Suprapubic skin (tissue), 4 donors: ENCODE measurements at regions not wholly inside any gene's neighbourhood (a gene's known extent, or its start where the extent isn't known, plus 50 kb on each side); places are given as distances from the start of the nearest gene placed in this dataset.

Source experiments
- DNase-seq, 2 donors: peaks; one replicate each; pipeline ENCODE4 v3.0.0-alpha.2; 2019; ENCODE audit warnings: low spot score in 2 of 2
- H3K27ac ChIP-seq: fragments of 200-600 bp; sonication (generic); one replicate; pipeline ENCODE4 v1.5.1; 2019
- H3K27me3 ChIP-seq: fragments of 200-600 bp; sonication (generic); one replicate; pipeline ENCODE4 v1.5.1; 2019
- H3K36me3 ChIP-seq: fragments of 200-600 bp; sonication (generic); one replicate; pipeline ENCODE4 v1.5.1; 2019
- H3K4me1 ChIP-seq: fragments of 200-600 bp; sonication (generic); one replicate; pipeline ENCODE4 v1.5.1; 2019
- H3K4me3 ChIP-seq: fragments of 200-600 bp; sonication (generic); one replicate; pipeline ENCODE4 v1.5.1; 2019; ENCODE audit warnings: mild to moderate bottlenecking
- H3K9me3 ChIP-seq: fragments of 200-600 bp; sonication (generic); one replicate; pipeline ENCODE4 v1.5.1; 2019
- CTCF ChIP-seq, 2 donors: fragments of 200-600 bp in 1 of 2; fragments of 450-650 bp in 1 of 2; sonication (generic) in 1 of 2; IDR thresholded peaks; one replicate each; pipeline ENCODE4 v1.5.1; 2016 to 2019; ENCODE audit warnings: antibody characterized with exemption in 2 of 2, mild to moderate bottlenecking in 1 of 2, moderate library complexity in 1 of 2
- EP300 ChIP-seq: sonication (generic); formaldehyde crosslinking; IDR thresholded peaks from one replicate; pipeline ENCODE4 v1.6.1; 2017; ENCODE audit warnings: antibody characterized with exemption
- POLR2A ChIP-seq, 2 donors: fragments of 450-650 bp; IDR thresholded peaks; one replicate each; pipeline ENCODE4 v1.6.1; 2017; ENCODE audit warnings: antibody characterized with exemption in 2 of 2, mild to moderate bottlenecking in 2 of 2, moderate library complexity in 2 of 2
- POLR2AphosphoS5 ChIP-seq, 3 donors: sonication (generic); formaldehyde crosslinking; IDR thresholded peaks; one replicate each; pipeline ENCODE4 v1.6.1; 2017; ENCODE audit warnings: antibody characterized with exemption in 3 of 3
- WGBS: methylation state at CpG from one replicate; pipeline ENCODE4 v1.1.5; 2018; 5-methylcytosine and 5-hydroxymethylcytosine counted together

GRCh38 chr3:105014631-105015030, 352.1 kb upstream of the ALCAM start:
- WGBS, result 79% methylated on average over 1 of the region's 1 CpG
- no peak overlapping the region for H3K27ac ChIP-seq
- no peak overlapping the region for H3K4me3 ChIP-seq
- TF ChIP-seq EP300 (no peak), CTCF (IDR thresholded peaks at IDR 0.05) (no peak), POLR2AphosphoS5 (IDR thresholded peaks at IDR 0.05) (no peak), POLR2A (IDR thresholded peaks at IDR 0.05) (no peak)
- H3K4me1 ChIP-seq, result no peaks in the 10 kb centered on the region
- H3K36me3 ChIP-seq, result no peaks in the 10 kb centered on the region
- H3K27me3 ChIP-seq, result no peaks in the 10 kb centered on the region
- DNase-seq, result no peak
- no peaks in the 10 kb centered on the region for H3K9me3 ChIP-seq

- Histone ChIP-seq H3K4me3 (no peak overlapping the region), H3K9me3 (no peaks in the 10 kb centered on the region), H3K4me1 (no peaks in the 10 kb centered on the region), H3K27me3 (no peaks in the 10 kb centered on the region), H3K27ac (no peak overlapping the region), H3K36me3 (no peaks in the 10 kb centered on the region)
- TF ChIP-seq POLR2A (IDR thresholded peaks at IDR 0.05), result no peak
- no peak for TF ChIP-seq CTCF (IDR thresholded peaks at IDR 0.05)
- TF ChIP-seq POLR2AphosphoS5 (IDR thresholded peaks at IDR 0.05), result no peak
- TF ChIP-seq EP300, result no peak
- no peak for DNase-seq
- WGBS, result 100% methylated on average over 1 of the region's 2 CpGs
These were observed 343.9 kb upstream of the ALCAM start for GRCh38 chr3:105022813-105023212.

GRCh38 chr3:105030211-105030610, 336.5 kb upstream of the ALCAM start:
- no peak for TF ChIP-seq POLR2AphosphoS5 (IDR thresholded peaks at IDR 0.05)
- no peak for TF ChIP-seq CTCF (IDR thresholded peaks at IDR 0.05)
- no peak for TF ChIP-seq EP300
- TF ChIP-seq POLR2A (IDR thresholded peaks at IDR 0.05), result no peak

GRCh38 chr3:105032541-105032940, 334.2 kb upstream of the ALCAM start:
- whole genome bisulfite sequencing, result 70% methylated on average over 5 of the region's 5 CpGs
- Histone ChIP-seq H3K36me3 (no peaks in the 10 kb centered on the region), H3K4me3 (no peak overlapping the region), H3K27ac (no peak overlapping the region), H3K4me1 (no peaks in the 10 kb centered on the region), H3K27me3 (no peaks in the 10 kb centered on the region), H3K9me3 (no peaks in the 10 kb centered on the region)
- TF ChIP-seq CTCF (IDR thresholded peaks at IDR 0.05) (no peak), EP300 (no peak), POLR2AphosphoS5 (IDR thresholded peaks at IDR 0.05) (no peak), POLR2A (IDR thresholded peaks at IDR 0.05) (no peak)
- DNase-seq, result no peak

More at GRCh38 chr3:105030211-105030610, 336.5 kb upstream of the ALCAM start:
- no peaks in the 10 kb centered on the region for H3K36me3 ChIP-seq
- DNase-seq, result no peak
- H3K27ac ChIP-seq, result no peak overlapping the region
- no peaks in the 10 kb centered on the region for H3K27me3 ChIP-seq
- no peak overlapping the region for H3K4me3 ChIP-seq
- no peaks in the 10 kb centered on the region for H3K4me1 ChIP-seq
- 65% methylated on average over 1 of the region's 1 CpG for WGBS
- no peaks in the 10 kb centered on the region for H3K9me3 ChIP-seq

- TF ChIP-seq EP300 (no peak), POLR2AphosphoS5 (IDR thresholded peaks at IDR 0.05) (no peak), CTCF (IDR thresholded peaks at IDR 0.05) (no peak), POLR2A (IDR thresholded peaks at IDR 0.05) (no peak)
- WGBS, result 74% methylated on average over 1 of the region's 1 CpG
These were observed 333.6 kb upstream of the ALCAM start for GRCh38 chr3:105033081-105033480.

More at GRCh38 chr3:105033081-105033480, 333.6 kb upstream of the ALCAM start:
- no peak for DNase-seq
- H3K27ac ChIP-seq, result no peak overlapping the region
- H3K4me1 ChIP-seq, result no peaks in the 10 kb centered on the region
- H3K27me3 ChIP-seq, result no peaks in the 10 kb centered on the region
- H3K9me3 ChIP-seq, result no peaks in the 10 kb centered on the region
- H3K4me3 ChIP-seq, result no peak overlapping the region
- no peaks in the 10 kb centered on the region for H3K36me3 ChIP-seq
